SK-N-SH (cell line): ENCODE measurements at regions not wholly inside any gene's neighbourhood (a gene's known extent, or its start where the extent isn't known, plus 50 kb on each side); places are given as distances from the start of the nearest gene placed in this dataset.

ENCODE experiments used
- CTCF ChIA-PET: fragments of 300-600, 350-600 bp; formaldehyde crosslinking; extraction: SDS; loops from one replicate; lab custom pipeline; 2021; lab: Yijun Ruan, JAX
- POLR2A ChIA-PET: fragments of 350-600 bp; sonication (Branson Sonifier 250); formaldehyde crosslinking; extraction: SDS; loops from one replicate; lab custom pipeline; 2020; ENCODE audit warnings: antibody characterized with exemption, inconsistent platforms; lab: Yijun Ruan, JAX
- DNase-seq: peaks from one replicate; pipeline ENCODE4 v3.0.0; 2012
- H2AFZ ChIP-seq: fragments of 200-600 bp; sonication (generic); 2 replicates; pipeline ENCODE4 v1.8.1; 2016; ENCODE audit warnings: antibody characterized with exemption, mild to moderate bottlenecking, low read depth
- H3F3A ChIP-seq: fragments of 200-600 bp; sonication (generic); replicated peaks from 2 replicates; pipeline ENCODE3; 2016; ENCODE audit warnings: antibody characterized with exemption, mild to moderate bottlenecking; ENCODE audit not compliant: insufficient read depth
- H3K27ac ChIP-seq, 2 experiments: fragments of 200-500 bp in 1 of 2; fragments of 200-600 bp in 1 of 2; sonication (Bioruptor generic) in 1 of 2; sonication (generic), shearing (Covaris generic) in 1 of 2; 2 replicates each; pipeline versions ENCODE4 v1.5.1 to v1.6.1; 2014 to 2016; ENCODE audit warnings: low read depth in 2 of 2, inconsistent platforms in 1 of 2, low read length in 1 of 2, mild to moderate bottlenecking in 1 of 2, mixed read lengths in 1 of 2
- H3K27me3 ChIP-seq: fragments of 200-600 bp; sonication (generic), shearing (Covaris generic); 2 replicates; pipeline ENCODE4 v1.6.1; 2016; ENCODE audit warnings: mixed run types; ENCODE audit not compliant: insufficient read depth
- H3K36me3 ChIP-seq, 2 experiments: fragments of 200-500 bp in 1 of 2; fragments of 200-600 bp in 1 of 2; sonication (Bioruptor generic) in 1 of 2; sonication (generic) in 1 of 2; replicated peaks in 1 of 2; 2 replicates each; pipeline versions ENCODE3 to v1.5.1; 2014 to 2016; ENCODE audit warnings: low read length in 1 of 2, mild to moderate bottlenecking in 1 of 2; ENCODE audit not compliant: insufficient read depth in 2 of 2, control insufficient read depth in 1 of 2
- H3K4me1 ChIP-seq, 2 experiments: fragments of 200-500 bp in 1 of 2; fragments of 200-600 bp in 1 of 2; sonication (Bioruptor generic) in 1 of 2; sonication (generic), shearing (Covaris generic) in 1 of 2; 2 replicates each; pipeline versions ENCODE4 v1.5.1 to v1.6.1; 2014 to 2016; ENCODE audit warnings: low read depth in 1 of 2, low read length in 1 of 2, mixed run types in 1 of 2; ENCODE audit not compliant: insufficient read depth in 2 of 2, control insufficient read depth in 1 of 2
- H3K4me2 ChIP-seq: fragments of 200-600 bp; sonication (generic), shearing (Covaris generic); 2 replicates; pipeline ENCODE4 v1.6.1; 2017; ENCODE audit warnings: mixed run types
- H3K4me3 ChIP-seq, 2 experiments: fragments of 200-500 bp in 1 of 2; fragments of 200-600 bp in 1 of 2; sonication (Bioruptor generic) in 1 of 2; sonication (generic), shearing (Covaris generic) in 1 of 2; 2 replicates each; pipeline versions ENCODE4 v1.5.1 to v1.8.1; 2014 to 2016; ENCODE audit warnings: low read depth in 2 of 2, inconsistent platforms in 1 of 2, low read length in 1 of 2, mild to moderate bottlenecking in 1 of 2, mixed read lengths in 1 of 2, moderate library complexity in 1 of 2
- H3K79me2 ChIP-seq: fragments of 200-600 bp; sonication (generic); 2 replicates; pipeline ENCODE4 v1.8.1; 2017; ENCODE audit warnings: mild to moderate bottlenecking; ENCODE audit not compliant: insufficient read depth
- H3K9ac ChIP-seq: fragments of 200-600 bp; sonication (generic); 2 replicates; pipeline ENCODE4 v1.6.1; 2017; ENCODE audit warnings: mixed run types
- H3K9me2 ChIP-seq: fragments of 200-600 bp; sonication (generic); 2 replicates; pipeline ENCODE4 v1.6.1; 2017; ENCODE audit warnings: mixed run types
- H3K9me3 ChIP-seq: fragments of 200-600 bp; sonication (generic); 2 replicates; pipeline ENCODE4 v1.6.1; 2017; ENCODE audit warnings: mixed run types, mild to moderate bottlenecking, moderate library complexity
- H4K20me1 ChIP-seq: fragments of 200-600 bp; sonication (generic); 2 replicates; pipeline ENCODE4 v1.6.1; 2017; ENCODE audit warnings: mild to moderate bottlenecking, mixed run types; ENCODE audit not compliant: insufficient read depth
- EP300 ChIP-seq, 2 experiments: IDR thresholded peaks; 2 replicates each; pipeline versions ENCODE4 v1.4.0 to v1.6.1; 2012; ENCODE audit warnings: borderline replicate concordance in 1 of 2, low read depth in 1 of 2, low read length in 1 of 2
- EZH2phosphoT487 ChIP-seq: fragments of 200-600 bp; sonication (generic); IDR thresholded peaks from 2 replicates; pipeline ENCODE4 v1.6.1; 2017; ENCODE audit warnings: low read depth, mixed run types, mild to moderate bottlenecking, antibody characterized with exemption, moderate library complexity, borderline replicate concordance
- FOSL2 ChIP-seq: IDR thresholded peaks from 2 replicates; pipeline ENCODE4 v1.4.0; 2012; ENCODE audit warnings: low read depth, mild to moderate bottlenecking, moderate library complexity, borderline replicate concordance
- GATA2 ChIP-seq: sonication (generic); formaldehyde crosslinking; IDR thresholded peaks from 2 replicates; pipeline ENCODE4 v1.5.0; 2020; ENCODE audit warnings: mild to moderate bottlenecking, missing genetic modification reagents
- JUND ChIP-seq: IDR thresholded peaks from 2 replicates; pipeline ENCODE4 v1.4.0; 2012
- MAX ChIP-seq: IDR thresholded peaks from 2 replicates; pipeline ENCODE4 v1.4.0; 2012; ENCODE audit warnings: low read depth
- MXI1 ChIP-seq: IDR thresholded peaks from 2 replicates; pipeline ENCODE4 v1.6.1; 2012; ENCODE audit warnings: mild to moderate bottlenecking, low read depth, low read length, improper control_type of control experiment
- PBX3 ChIP-seq: IDR thresholded peaks from 2 replicates; pipeline ENCODE4; 2012
- POLR2AphosphoS5 ChIP-seq: IDR thresholded peaks from 2 replicates; pipeline ENCODE4 v1.6.1; 2012; ENCODE audit warnings: low read depth, low read length
- RCOR1 ChIP-seq: fragments of 150-350 bp; IDR thresholded peaks from 2 replicates; pipeline ENCODE4 v1.6.1; 2017; ENCODE audit warnings: antibody characterized with exemption, low read length
- RXRA ChIP-seq: IDR thresholded peaks from 2 replicates; pipeline ENCODE4 v1.4.0; 2012; ENCODE audit warnings: low read depth, mild to moderate bottlenecking, borderline replicate concordance
- SIN3A ChIP-seq: IDR thresholded peaks from 2 replicates; pipeline ENCODE4 v1.6.1; 2012; ENCODE audit warnings: low read depth, mild to moderate bottlenecking, low read length, moderate library complexity, borderline replicate concordance
- TAF1 ChIP-seq: IDR thresholded peaks from 2 replicates; pipeline ENCODE4 v1.6.1; 2012; ENCODE audit warnings: low read depth, mild to moderate bottlenecking, low read length, moderate library complexity, borderline replicate concordance
- TCF12 ChIP-seq: IDR thresholded peaks from 2 replicates; pipeline ENCODE4 v1.4.0; 2012
- TEAD4 ChIP-seq: IDR thresholded peaks from 2 replicates; pipeline ENCODE4 v1.4.0; 2012; ENCODE audit warnings: mild to moderate bottlenecking, borderline replicate concordance; ENCODE audit not compliant: insufficient read depth
- USF1 ChIP-seq: IDR thresholded peaks from 2 replicates; pipeline ENCODE4 v1.4.0; 2012; ENCODE audit warnings: low read depth, borderline replicate concordance
- YY1 ChIP-seq: IDR thresholded peaks from 2 replicates; pipeline ENCODE4 v1.4.0; 2012; ENCODE audit warnings: low read depth, mild to moderate bottlenecking
- ZBTB33 ChIP-seq: IDR thresholded peaks from 2 replicates; pipeline ENCODE4 v1.4.0; 2012; ENCODE audit warnings: low read depth, borderline replicate concordance
- WGBS: methylation state at CpG from one replicate; pipeline ENCODE4 v1.1.6; 2017; ENCODE audit warnings: low lambda C conversion rate; 5-methylcytosine and 5-hydroxymethylcytosine counted together

GRCh38 chr14:22296722-22297121, 292.3 kb downstream of the DAD1 start:
- Histone ChIP-seq H3K27ac (no peak overlapping the region), H3K9me3 (no peaks in the 10 kb centered on the region), H3K4me3 (no peak overlapping the region), H3K9ac (no peak overlapping the region), H3K4me2 (no peak overlapping the region), H3K27me3 (no peaks in the 10 kb centered on the region; the same call in 1 of the 2 replicates), H3K36me3 (no peaks in the 10 kb centered on the region), H4K20me1 (no peaks in the 10 kb centered on the region), H3F3A (no peaks in the 10 kb centered on the region), H3K9me2 (no peaks in the 10 kb centered on the region), H3K4me1 (no peaks in the 10 kb centered on the region), H3K79me2 (no peaks in the 10 kb centered on the region), H2AFZ (no peak overlapping the region)
- POLR2A ChIA-PET, result no interaction called here
- no peak for TF ChIP-seq POLR2AphosphoS5
- TF ChIP-seq PBX3, result peak; percentile 80
- TF ChIP-seq MXI1, result no peak
- no peak for TF ChIP-seq TAF1
- peak; percentile 39; the same call in 1 of the 2 replicates for TF ChIP-seq TEAD4
- TF ChIP-seq USF1, result no peak
- no peak for TF ChIP-seq EZH2phosphoT487
- no peak for TF ChIP-seq SIN3A
- peak; percentile 56 for TF ChIP-seq TCF12
- TF ChIP-seq YY1, result no peak
- no peak for TF ChIP-seq JUND
- TF ChIP-seq EP300 (IDR thresholded peaks at IDR 0.05; ENCODE audit: borderline replicate concordance in 1 of 2, low read depth in 1 of 2, low read length in 1 of 2), result no peak
- 0 out of 2 replicates have a peak, but pooled peaks have one; percentile 5 for TF ChIP-seq FOSL2
- TF ChIP-seq MAX, result no peak
- WGBS, result 3% methylated on average over 3 of the region's 3 CpGs
- CTCF ChIA-PET, result no interaction called here
- DNase-seq, result no peak

GRCh38 chr14:22296088-22296487, 292.9 kb downstream of the DAD1 start:
- no peak for DNase-seq
- no peak overlapping the region for H3K27ac ChIP-seq
- H2AFZ ChIP-seq, result no peak overlapping the region
- no peaks in the 10 kb centered on the region; the same call in 1 of the 2 replicates for H3K27me3 ChIP-seq
- no peaks in the 10 kb centered on the region for H3K4me1 ChIP-seq
- TF ChIP-seq ZBTB33, result no peak
- no peak for TF ChIP-seq RCOR1
- TF ChIP-seq GATA2 (CRISPR knock-in tag), result no peak
- no peak for TF ChIP-seq TEAD4
- no peak for TF ChIP-seq FOSL2
- no peak for TF ChIP-seq TAF1
- no peak for TF ChIP-seq USF1
- no peak for TF ChIP-seq RXRA
- no peak for TF ChIP-seq EZH2phosphoT487
- ChIA-PET POLR2A (no interaction called here), CTCF (no interaction called here)
- 6% methylated on average over 7 of the region's 7 CpGs for WGBS
- no peaks in the 10 kb centered on the region for H3K9me3 ChIP-seq
- H3K79me2 ChIP-seq, result no peaks in the 10 kb centered on the region
- H3K9ac ChIP-seq, result no peak overlapping the region
- H4K20me1 ChIP-seq, result no peaks in the 10 kb centered on the region
- no peaks in the 10 kb centered on the region for H3K36me3 ChIP-seq
- no peak overlapping the region for H3K4me2 ChIP-seq
- no peak overlapping the region for H3K4me3 ChIP-seq
- no peaks in the 10 kb centered on the region for H3F3A ChIP-seq
- H3K9me2 ChIP-seq, result no peaks in the 10 kb centered on the region
